CD4-positive, alpha-beta T cell treated with Interferon alpha-2 for 1 hour (primary cell): ENCODE measurements at regions not wholly inside any gene's neighbourhood (a gene's known extent, or its start where the extent isn't known, plus 50 kb on each side); places are given as distances from the start of the nearest gene placed in this dataset.

Experiments
- DNase-seq, 2 donors: peaks; one replicate each; pipeline ENCODE4 v3.0.0-alpha.2; 2020 to 2022

DNA sequence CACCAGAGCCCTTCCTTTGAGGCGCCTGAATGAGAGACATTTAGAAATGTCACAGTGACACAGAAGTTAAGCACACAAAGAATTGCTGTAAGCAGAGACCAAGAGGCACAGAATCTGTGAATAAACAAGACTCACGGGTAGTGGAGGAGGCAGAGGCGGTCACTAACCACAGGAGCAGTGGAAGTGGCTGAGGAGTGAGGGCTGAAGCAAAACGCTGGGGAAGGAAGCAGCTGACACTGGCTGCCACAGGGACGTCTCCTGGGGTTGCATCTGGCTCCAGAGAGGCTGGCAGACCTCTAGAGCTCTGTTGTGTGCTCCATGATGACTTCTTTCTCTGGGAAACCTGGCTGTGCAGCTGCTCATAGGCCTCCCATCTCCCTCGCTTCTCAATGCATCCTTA, 65.0 kb upstream of the SLC2A12 start:
- DNase-seq, result no peak

DNA sequence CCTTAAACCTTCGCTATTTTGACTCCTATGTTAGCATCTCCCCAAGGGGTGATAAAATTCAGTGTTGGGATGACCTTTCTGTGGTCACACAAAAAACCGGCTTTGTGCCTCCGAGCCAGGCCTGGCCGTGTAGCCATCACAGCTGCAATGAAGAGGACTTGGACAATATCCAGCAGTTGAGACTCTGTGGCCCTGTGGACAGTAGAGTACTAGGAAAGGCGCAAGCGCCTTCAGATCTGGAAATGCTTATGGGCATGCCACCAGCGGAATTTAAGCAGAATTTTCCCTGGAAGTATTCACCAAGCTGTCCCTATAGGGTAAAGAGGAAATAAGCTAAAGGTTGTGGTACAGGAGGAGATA, 63.3 kb upstream of the SLC2A12 start:
- DNase-seq, result no peak

DNA sequence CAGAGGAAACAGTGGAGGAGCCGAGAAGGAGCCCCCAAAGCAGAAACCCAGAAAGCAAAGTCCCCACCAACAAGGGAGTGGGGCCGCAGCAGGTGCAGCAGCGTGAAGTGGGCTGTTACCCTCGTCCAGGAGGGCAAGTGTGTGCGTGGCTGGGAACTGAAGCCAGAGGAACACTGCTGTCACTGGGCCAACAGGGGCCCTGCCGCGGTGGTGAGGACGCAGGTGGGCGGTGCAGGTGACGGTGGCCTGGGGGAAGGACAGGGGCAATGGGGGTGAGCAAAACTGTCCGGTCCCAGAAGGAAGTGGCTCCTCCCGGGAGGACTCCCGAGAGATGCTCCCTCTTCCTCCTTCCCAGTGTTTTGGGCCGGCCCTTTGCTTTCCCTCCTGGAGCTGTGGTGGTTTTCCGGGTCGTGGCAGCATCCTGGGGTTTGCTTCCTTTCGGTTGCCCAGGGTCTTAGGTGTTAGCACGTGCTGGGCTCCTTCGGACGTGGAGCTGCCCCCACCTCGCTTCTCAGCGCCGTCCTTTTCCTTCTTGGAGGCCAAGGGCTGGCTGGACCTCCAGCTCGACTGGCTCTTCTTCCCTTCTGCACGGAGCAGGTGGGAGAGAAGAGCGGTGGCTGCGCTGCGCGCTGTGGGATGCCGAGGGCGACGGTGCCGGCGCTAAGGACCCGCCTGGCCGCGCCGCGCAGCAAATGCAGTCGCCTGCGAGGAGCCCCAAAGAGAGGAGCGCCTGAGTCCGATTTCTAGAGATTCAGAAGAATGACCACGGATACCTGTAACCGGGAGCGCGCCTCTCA, 62.7 kb upstream of the SLC2A12 start:
- no peak for DNase-seq

DNA sequence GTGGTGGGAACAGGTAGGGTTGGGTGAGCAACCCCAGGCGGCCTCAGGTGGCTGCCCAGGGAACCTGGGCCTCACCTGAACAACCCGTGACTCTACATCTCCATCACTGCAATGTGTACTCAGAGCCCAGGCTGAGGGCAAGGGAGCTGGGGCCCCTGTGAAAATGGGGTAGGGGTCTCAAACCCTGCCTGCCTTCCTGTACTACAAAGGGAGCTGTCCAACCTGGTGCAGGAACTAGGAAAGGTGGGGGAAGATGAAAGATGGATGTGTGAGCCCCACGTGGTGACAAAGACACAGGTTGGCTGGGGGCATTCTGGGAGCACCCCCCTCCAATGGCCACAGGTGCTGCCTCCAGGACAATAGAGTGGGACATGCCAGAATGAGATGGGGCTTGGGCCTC, 62.1 kb upstream of the SLC2A12 start:
- DNase-seq, result no peak

DNA sequence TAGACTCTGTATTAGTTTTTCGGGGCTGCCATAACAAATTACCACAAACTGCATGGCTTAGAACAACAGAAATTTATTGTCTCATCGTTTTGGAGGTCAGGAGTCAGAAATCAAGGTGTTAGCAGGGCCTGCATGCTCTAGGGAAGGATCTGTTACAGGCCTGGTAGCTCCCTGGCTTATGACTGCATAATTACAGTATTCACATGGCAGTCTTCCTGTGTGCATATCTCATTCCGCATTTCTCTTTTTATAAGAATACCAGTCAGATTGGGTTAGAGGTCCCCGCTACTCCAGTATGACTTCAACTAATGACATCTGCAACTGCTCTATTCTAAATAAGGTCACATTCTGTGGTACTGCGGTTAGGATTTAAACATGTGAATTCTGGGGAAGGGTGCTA, 59.3 kb upstream of the SLC2A12 start:
- no peak for DNase-seq

DNA sequence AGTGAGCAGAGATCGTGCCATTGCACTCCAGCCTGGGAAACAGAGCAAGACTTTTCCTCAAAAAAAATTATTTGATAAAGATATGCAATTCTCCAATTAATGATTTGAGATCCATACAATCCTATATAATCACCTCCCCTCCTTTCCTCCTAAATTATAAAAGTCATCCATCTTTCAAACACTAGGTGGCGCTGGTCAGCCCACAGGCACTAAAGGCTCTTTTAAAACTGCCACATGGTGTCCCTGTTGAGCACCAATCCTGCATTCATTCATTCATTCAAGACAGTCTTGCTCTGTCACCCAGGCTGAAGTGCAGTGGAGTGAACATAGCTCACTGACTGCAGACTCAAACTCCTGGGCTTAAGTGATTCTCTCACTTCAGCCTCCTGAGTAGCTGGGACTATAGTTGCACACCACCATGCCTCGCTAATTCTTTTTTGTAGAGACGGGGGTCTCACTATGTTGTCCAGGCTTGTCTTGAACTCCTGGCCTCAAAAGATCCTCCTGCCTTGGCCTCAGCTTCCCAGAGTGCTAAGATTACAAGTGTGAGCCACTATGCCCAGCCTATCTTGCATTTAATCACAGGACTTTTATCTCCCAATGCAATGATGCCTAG, 58.7 kb upstream of the SLC2A12 start:
- peak; percentile 28 to 73 for DNase-seq

DNA sequence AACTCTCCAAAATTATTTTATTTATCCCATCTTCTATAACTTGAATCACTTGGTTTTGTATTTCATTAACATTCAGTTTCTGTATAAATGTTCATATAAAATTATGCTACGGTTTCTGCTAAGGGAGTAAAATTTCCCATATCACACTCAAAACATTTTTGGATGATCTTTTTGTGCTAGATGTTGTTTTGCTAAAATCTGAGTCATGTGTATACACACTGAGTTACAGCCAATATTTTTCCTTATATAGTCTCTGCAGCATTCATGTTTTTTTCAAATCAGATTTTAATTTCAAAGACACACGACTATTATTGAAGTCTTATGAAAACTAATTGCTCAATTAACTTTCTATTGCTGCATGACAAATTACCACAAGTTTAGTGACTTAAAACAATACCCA, 54.3 kb upstream of the SLC2A12 start:
- DNase-seq, result no peak

DNA sequence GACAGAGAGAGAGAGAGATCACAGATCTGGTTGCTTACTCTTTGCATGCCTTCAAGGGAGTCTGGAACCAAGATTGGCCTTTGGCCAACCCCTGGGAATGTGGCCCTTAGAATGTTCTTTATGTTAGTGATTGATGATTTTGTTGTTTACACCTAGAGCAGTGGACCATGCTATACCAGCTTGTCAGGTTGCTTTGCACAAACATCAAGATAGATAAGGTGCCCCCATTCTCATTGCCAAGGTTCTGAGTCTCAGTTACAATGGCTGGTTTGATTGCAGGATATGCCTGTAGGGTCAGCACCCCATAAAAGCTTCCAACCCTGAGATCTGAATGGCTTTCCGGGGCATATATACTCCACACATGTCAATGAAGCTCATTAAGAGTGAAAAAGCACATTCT, 53.5 kb upstream of the SLC2A12 start:
- DNase-seq, result no peak

DNA sequence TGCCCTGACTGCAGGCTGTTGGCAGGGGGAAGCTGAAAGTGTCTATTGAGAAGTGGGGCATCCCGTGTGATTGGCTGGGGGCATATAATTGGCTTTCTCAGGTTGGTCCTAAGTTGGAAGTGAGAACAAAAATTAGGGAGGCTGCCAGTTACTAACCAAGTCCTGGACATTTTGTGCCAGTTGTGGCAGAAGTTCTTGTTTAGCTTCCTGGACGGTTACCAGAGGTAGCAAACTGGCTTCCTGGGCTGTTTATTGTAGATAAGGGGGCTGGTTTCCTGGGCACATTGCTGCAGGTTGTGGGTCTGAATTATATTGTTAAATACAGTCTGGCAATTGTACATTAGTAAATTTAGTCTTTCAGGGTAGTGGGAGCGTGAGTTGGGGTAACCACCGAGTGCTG, 50.6 kb upstream of the SLC2A12 start:
- DNase-seq, result no peak
